H1 (cell line): ENCODE measurements at regions not wholly inside any gene's neighbourhood (a gene's known extent, or its start where the extent isn't known, plus 50 kb on each side); places are given as distances from the start of the nearest gene placed in this dataset.

ENCODE experiments used
- CTCF ChIA-PET: fragments of 300-600 bp; sonication (Branson Sonifier 250); formaldehyde crosslinking; loops from one replicate; lab custom pipeline; 2021; ENCODE audit not compliant: partially characterized antibody; lab: Charles Lee
- POLR2A ChIA-PET: fragments of 300-600 bp; sonication (Branson Sonifier 250); formaldehyde crosslinking; loops from one replicate; lab custom pipeline; 2021; ENCODE audit warnings: inconsistent platforms; ENCODE audit not compliant: partially characterized antibody; lab: Charles Lee
- DNase-seq, 2 experiments: peaks; one replicate each; pipeline versions ENCODE4 v3.0.0 to v3.0.0-alpha.2; 2010 to 2022; ENCODE audit warnings: low spot score in 2 of 2, low read depth in 1 of 2, mixed read lengths in 1 of 2
- FAIRE-seq: peaks from 2 replicates; lab custom pipeline; 2011; peaks lifted over from hg19 to GRCh38; lab: Jason Lieb, UNC
- H2AFZ ChIP-seq: 2 replicates; pipeline ENCODE4 v1.8.1; 2012; ENCODE audit warnings: low read length, inconsistent platforms
- H2AK5ac ChIP-seq: 2 replicates; pipeline ENCODE4 v1.6.1; 2013; ENCODE audit warnings: low read depth, low read length
- H2BK120ac ChIP-seq: replicated peaks from 2 replicates; pipeline ENCODE3; 2013; ENCODE audit warnings: low read depth, low read length, inconsistent platforms
- H2BK12ac ChIP-seq: 2 replicates; pipeline ENCODE4 v1.6.1; 2013; ENCODE audit warnings: low read depth, low read length
- H2BK15ac ChIP-seq: 2 replicates; pipeline ENCODE4 v1.6.1; 2013; ENCODE audit warnings: low read length
- H2BK20ac ChIP-seq: 2 replicates; pipeline ENCODE4 v1.6.1; 2013; ENCODE audit warnings: low read length
- H2BK5ac ChIP-seq: 2 replicates; pipeline ENCODE4 v1.6.1; 2013; ENCODE audit warnings: low read depth, low read length
- H3K14ac ChIP-seq: 2 replicates; pipeline ENCODE4 v1.6.1; 2013; ENCODE audit warnings: inconsistent platforms; ENCODE audit not compliant: insufficient read length
- H3K18ac ChIP-seq: 2 replicates; pipeline ENCODE4 v1.6.1; 2013; ENCODE audit warnings: low read length; ENCODE audit errors: extremely low read depth
- H3K23ac ChIP-seq: 2 replicates; pipeline ENCODE4 v1.6.1; 2013; ENCODE audit warnings: inconsistent platforms; ENCODE audit not compliant: insufficient read length
- H3K23me2 ChIP-seq: 2 replicates; pipeline ENCODE4 v1.6.1; 2013; ENCODE audit warnings: low read depth, low read length
- H3K27ac ChIP-seq: 2 replicates; pipeline ENCODE4 v1.6.1; 2011; ENCODE audit warnings: low read depth, low read length, inconsistent platforms
- H3K27me3 ChIP-seq, 4 experiments: replicated peaks in 1 of 4; 1 replicate in 1 of 4; 2 replicates in 3 of 4; pipeline versions ENCODE4 v1.6.1 to v1.8.1; 2011 to 2013; ENCODE audit warnings: low read length in 3 of 4, mild to moderate bottlenecking in 3 of 4, inconsistent platforms in 2 of 4, mixed read lengths in 2 of 4, moderate library complexity in 1 of 4; ENCODE audit not compliant: control insufficient read depth in 3 of 4, insufficient read depth in 3 of 4; ENCODE audit errors: extremely low read depth in 1 of 4
- H3K36me3 ChIP-seq, 4 experiments: 2 replicates each; pipeline versions ENCODE4 v1.6.1 to v1.8.1; 2011 to 2013; ENCODE audit warnings: mild to moderate bottlenecking in 4 of 4, low read length in 3 of 4, moderate library complexity in 2 of 4, control low read depth in 1 of 4, inconsistent platforms in 1 of 4; ENCODE audit not compliant: insufficient read depth in 4 of 4, control insufficient read depth in 2 of 4
- H3K4ac ChIP-seq: replicated peaks from 2 replicates; pipeline ENCODE3; 2013; ENCODE audit warnings: low read length, low read depth, mixed read lengths, inconsistent platforms; ENCODE audit not compliant: insufficient read length
- H3K4me1 ChIP-seq, 4 experiments: replicated peaks in 1 of 4; 1 replicate in 1 of 4; 2 replicates in 3 of 4; pipeline versions ENCODE4 v1.6.1 to v1.8.1; 2011 to 2013; ENCODE audit warnings: low read length in 3 of 4, inconsistent platforms in 2 of 4, mixed read lengths in 1 of 4; ENCODE audit not compliant: insufficient read depth in 4 of 4, control insufficient read depth in 3 of 4
- H3K4me2 ChIP-seq, 2 experiments: 2 replicates each; pipeline versions ENCODE4 v1.6.1 to v1.8.1; 2011 to 2013; ENCODE audit warnings: low read depth in 2 of 2, low read length in 2 of 2, control low read depth in 1 of 2, inconsistent platforms in 1 of 2, mild to moderate bottlenecking in 1 of 2; ENCODE audit not compliant: insufficient read depth in 1 of 2
- H3K4me3 ChIP-seq, 4 experiments: fragments of 200-600, 300-600 bp in 1 of 4; sonication (generic), shearing (Covaris generic), sonication (Bioruptor Twin) in 1 of 4; 2 replicates each; pipeline versions ENCODE4 v1.5.1 to v1.8.1; 2011 to 2016; ENCODE audit warnings: low read length in 4 of 4, low read depth in 3 of 4, control low read depth in 2 of 4, inconsistent platforms in 2 of 4, mild to moderate bottlenecking in 2 of 4, mixed read lengths in 1 of 4, moderate library complexity in 1 of 4; ENCODE audit not compliant: insufficient read depth in 2 of 4; ENCODE audit errors: extremely low read depth in 1 of 4
- H3K56ac ChIP-seq: replicated peaks from 2 replicates; pipeline ENCODE3; 2013; ENCODE audit warnings: low read depth, mild to moderate bottlenecking, mixed read lengths, low read length, inconsistent platforms; ENCODE audit not compliant: insufficient read length
- H3K79me1 ChIP-seq: 2 replicates; pipeline ENCODE4 v1.6.1; 2013; ENCODE audit warnings: low read depth, low read length, control low read depth
- H3K79me2 ChIP-seq, 2 experiments: 2 replicates each; pipeline versions ENCODE4 v1.6.1 to v1.8.1; 2012 to 2013; ENCODE audit warnings: low read length in 2 of 2, mild to moderate bottlenecking in 2 of 2, inconsistent platforms in 1 of 2; ENCODE audit not compliant: insufficient read depth in 2 of 2, control insufficient read depth in 1 of 2
- H3K9ac ChIP-seq, 4 experiments: replicated peaks in 1 of 4; 1 replicate in 1 of 4; 2 replicates in 3 of 4; pipeline versions ENCODE4 v1.6.1 to v1.8.1; 2011 to 2013; ENCODE audit warnings: low read depth in 3 of 4, low read length in 3 of 4, control low read depth in 2 of 4, mild to moderate bottlenecking in 2 of 4, moderate library complexity in 2 of 4, inconsistent platforms in 1 of 4; ENCODE audit errors: extremely low read depth in 1 of 4
- H3K9me3 ChIP-seq, 2 experiments: 2 replicates each; pipeline versions ENCODE4 v1.6.1 to v1.8.1; 2012 to 2013; ENCODE audit warnings: mild to moderate bottlenecking in 2 of 2, moderate library complexity in 2 of 2, control low read depth in 1 of 2, inconsistent platforms in 1 of 2, low read depth in 1 of 2, low read length in 1 of 2, mixed read lengths in 1 of 2; ENCODE audit not compliant: insufficient read depth in 2 of 2
- H4K20me1 ChIP-seq, 2 experiments: replicated peaks in 1 of 2; 2 replicates each; pipeline versions ENCODE3 to v1.8.1; 2011 to 2013; ENCODE audit warnings: inconsistent platforms in 2 of 2, low read length in 2 of 2, mild to moderate bottlenecking in 1 of 2; ENCODE audit not compliant: insufficient read depth in 2 of 2, control insufficient read depth in 1 of 2
- H4K5ac ChIP-seq: 2 replicates; pipeline ENCODE4 v1.6.1; 2013; ENCODE audit warnings: low read length, low read depth, mixed read lengths, inconsistent platforms; ENCODE audit not compliant: insufficient read length
- H4K8ac ChIP-seq: 2 replicates; pipeline ENCODE4 v1.8.0; 2013; ENCODE audit warnings: mild to moderate bottlenecking, moderate library complexity, low read length, inconsistent platforms; ENCODE audit not compliant: insufficient read depth; ENCODE audit errors: extremely low read depth
- H4K91ac ChIP-seq: replicated peaks from 2 replicates; pipeline ENCODE3; 2013; ENCODE audit warnings: low read length, mixed read lengths, inconsistent platforms; ENCODE audit not compliant: insufficient read length
- JUN ChIP-seq: IDR thresholded peaks from 2 replicates; pipeline ENCODE4 v1.6.1; 2011; ENCODE audit warnings: low read depth, mild to moderate bottlenecking, improper control_type of control experiment, low read length
- RAD21 ChIP-seq, 2 experiments: IDR thresholded peaks in 1 of 2; conservative IDR thresholded peaks in 1 of 2; 2 replicates each; pipeline ENCODE4 v1.6.1; 2011; ENCODE audit warnings: low read depth in 2 of 2, low read length in 2 of 2, improper control_type of control experiment in 1 of 2, inconsistent platforms in 1 of 2, mild to moderate bottlenecking in 1 of 2, moderate library complexity in 1 of 2
- SP2 ChIP-seq: IDR thresholded peaks from 2 replicates; pipeline ENCODE4 v1.6.1; 2012; ENCODE audit warnings: mild to moderate bottlenecking, low read length, inconsistent platforms
- SP4 ChIP-seq: IDR thresholded peaks from 2 replicates; pipeline ENCODE4 v1.6.1; 2012; ENCODE audit warnings: low read length, inconsistent platforms
- SRF ChIP-seq: IDR thresholded peaks from 2 replicates; pipeline ENCODE4 v1.6.1; 2011; ENCODE audit warnings: mild to moderate bottlenecking, low read depth, low read length, moderate library complexity
- TBP ChIP-seq: IDR thresholded peaks from 2 replicates; pipeline ENCODE4 v1.6.1; 2011; ENCODE audit warnings: low read depth, low read length, improper control_type of control experiment
- WGBS, 2 experiments: shearing (Covaris generic) in 1 of 2; methylation state at CpG; one replicate each; pipeline versions ENCODE4 v1.1.6 to v1.1.7; 2013 to 2015; ENCODE audit warnings: low lambda C conversion rate in 2 of 2, mixed read lengths in 2 of 2, inconsistent platforms in 1 of 2, low coverage in 1 of 2, missing lambda C conversion rate in 1 of 2; ENCODE audit not compliant: insufficient replicate concordance in 2 of 2, insufficient coverage in 1 of 2, insufficient read length in 1 of 2; ENCODE audit errors: extremely low coverage in 1 of 2, missing lambda C conversion rate in 1 of 2; 5-methylcytosine and 5-hydroxymethylcytosine counted together
- TF ChIP-seq, protein P1 (sequence below): IDR thresholded peaks from 2 replicates; pipeline ENCODE4 v1.6.1; 2012; ENCODE audit warnings: inconsistent platforms
- TF ChIP-seq, protein P2 (sequence below), 3 experiments: IDR thresholded peaks; 1 replicate in 2 of 3; 2 replicates in 1 of 3; pipeline versions ENCODE4 v1.5.1 to v1.6.1; 2011; ENCODE audit warnings: low read length in 3 of 3, mild to moderate bottlenecking in 3 of 3, inconsistent platforms in 2 of 3, low read depth in 1 of 3, moderate library complexity in 1 of 3; ENCODE audit not compliant: insufficient read depth in 1 of 3; ENCODE audit errors: control extremely low read depth in 1 of 3

DNA sequence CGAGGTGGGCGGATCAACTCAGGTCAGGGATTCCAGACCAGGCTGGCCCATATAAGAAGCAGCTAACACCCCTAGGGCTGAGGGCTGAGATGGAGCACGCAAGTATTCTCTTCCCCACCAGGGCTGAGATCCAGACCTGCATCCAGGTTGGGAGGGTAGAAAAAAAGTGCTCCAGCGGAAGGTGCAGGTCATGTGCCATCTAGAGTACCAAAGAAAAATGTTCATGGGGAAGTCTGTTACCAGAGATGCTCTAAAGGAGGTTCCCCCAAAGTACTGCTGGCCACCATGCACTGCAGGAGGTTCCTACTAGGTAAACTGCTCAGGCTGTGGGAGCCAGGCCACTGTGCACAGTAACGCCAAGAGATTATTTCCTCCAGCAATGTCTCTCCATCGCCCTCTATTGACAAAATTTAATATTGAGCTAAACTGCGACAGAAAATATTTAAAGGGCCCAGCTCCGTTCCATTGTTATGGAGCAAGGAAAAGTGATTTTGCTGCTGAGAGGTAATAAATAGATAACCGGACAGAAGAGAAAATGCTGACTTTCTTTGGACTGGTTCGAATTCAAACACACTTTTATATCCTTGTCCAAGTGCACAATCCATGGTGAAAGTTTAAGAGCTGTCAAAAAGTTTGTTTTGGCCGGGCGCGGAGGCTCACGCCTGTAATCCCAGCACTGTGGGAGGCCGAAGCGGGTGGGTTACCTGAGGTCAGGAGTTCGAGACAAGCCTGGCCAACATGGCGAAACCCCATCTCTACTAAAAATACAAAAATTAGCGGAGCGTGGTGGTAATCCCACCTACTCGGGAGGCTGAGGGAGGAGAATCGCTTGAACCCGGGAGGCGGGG lies 159.9 kb downstream of the OR2B2 start:
- Histone ChIP-seq H2BK12ac (no peak overlapping the region), H2BK120ac (no peak overlapping the region), H4K20me1 (no peaks in the 10 kb centered on the region), H2AFZ (no peak overlapping the region), H4K91ac (no peak overlapping the region), H3K4me1 (peaks cover 0 to 6% (median 1%) of the 10 kb centered on the region in 4 experiments; a peak in 3 of 7 replicates), H3K79me2 (no peaks in the 10 kb centered on the region), H4K5ac (no peak overlapping the region), H3K14ac (no peak overlapping the region), H2BK15ac (no peak overlapping the region), H3K9me3 (no peaks in the 10 kb centered on the region), H3K27me3 (peaks cover 0 to 24% (median 10%) of the 10 kb centered on the region in 4 experiments; a peak in 6 of 7 replicates), H3K9ac (no peak overlapping the region), H3K4me3 (peak overlapping the region; percentile 84 to 100 (median 91)), H3K23ac (no peak overlapping the region), H3K4me2 (peak overlapping the region; percentile 63 to 67; a peak in 3 of 4 replicates), H3K4ac (no peak overlapping the region), H3K56ac (no peak overlapping the region), H4K8ac (no peak overlapping the region; the same call in 1 of the 2 replicates), H2AK5ac (no peak overlapping the region), H3K18ac (no peak overlapping the region), H3K36me3 (no peaks in the 10 kb centered on the region), H3K23me2 (peaks cover 2% of the 10 kb centered on the region), H2BK20ac (no peak overlapping the region), H3K79me1 (no peaks in the 10 kb centered on the region), H3K27ac (no peak overlapping the region), H2BK5ac (no peak overlapping the region)
- CTCF ChIA-PET, result interaction anchor here (0.5 to 12.4 kb wide), 43 partner anchors 9 to 603 kb away, joined by 3 to 102 read pairs (median 4); a partner anchor contains a TSS
- 14% methylated on average over 22 of the region's 24 CpGs; no CpG with 5 or more reads in 1 of the 2 experiments for WGBS, 2 experiments
- POLR2A ChIA-PET, result interaction anchor here (0.7 to 1.6 kb wide), 5 partner anchors 13 to 1467 kb away, joined by 3 to 8 read pairs (median 4); a partner anchor contains a TSS
- peak; percentile 69 for FAIRE-seq
- TF ChIP-seq RAD21 (IDR thresholded peaks at IDR 0.05 in 1 of 2, conservative IDR thresholded peaks at IDR 0.05 in 1 of 2; ENCODE audit: low read depth in 2 of 2, low read length in 2 of 2) (peak; percentile 61 to 68), SP4 (0 out of 2 replicates have a peak, but pooled peaks have one; percentile 19), SRF (no peak), SP2 (no peak), TBP (peak; percentile 38; the same call in 1 of the 2 replicates), JUN (no peak)
- TF ChIP-seq, protein P1, sequence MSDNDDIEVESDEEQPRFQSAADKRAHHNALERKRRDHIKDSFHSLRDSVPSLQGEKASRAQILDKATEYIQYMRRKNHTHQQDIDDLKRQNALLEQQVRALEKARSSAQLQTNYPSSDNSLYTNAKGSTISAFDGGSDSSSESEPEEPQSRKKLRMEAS, result no peak
- TF ChIP-seq, protein P2, sequence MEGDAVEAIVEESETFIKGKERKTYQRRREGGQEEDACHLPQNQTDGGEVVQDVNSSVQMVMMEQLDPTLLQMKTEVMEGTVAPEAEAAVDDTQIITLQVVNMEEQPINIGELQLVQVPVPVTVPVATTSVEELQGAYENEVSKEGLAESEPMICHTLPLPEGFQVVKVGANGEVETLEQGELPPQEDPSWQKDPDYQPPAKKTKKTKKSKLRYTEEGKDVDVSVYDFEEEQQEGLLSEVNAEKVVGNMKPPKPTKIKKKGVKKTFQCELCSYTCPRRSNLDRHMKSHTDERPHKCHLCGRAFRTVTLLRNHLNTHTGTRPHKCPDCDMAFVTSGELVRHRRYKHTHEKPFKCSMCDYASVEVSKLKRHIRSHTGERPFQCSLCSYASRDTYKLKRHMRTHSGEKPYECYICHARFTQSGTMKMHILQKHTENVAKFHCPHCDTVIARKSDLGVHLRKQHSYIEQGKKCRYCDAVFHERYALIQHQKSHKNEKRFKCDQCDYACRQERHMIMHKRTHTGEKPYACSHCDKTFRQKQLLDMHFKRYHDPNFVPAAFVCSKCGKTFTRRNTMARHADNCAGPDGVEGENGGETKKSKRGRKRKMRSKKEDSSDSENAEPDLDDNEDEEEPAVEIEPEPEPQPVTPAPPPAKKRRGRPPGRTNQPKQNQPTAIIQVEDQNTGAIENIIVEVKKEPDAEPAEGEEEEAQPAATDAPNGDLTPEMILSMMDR (IDR thresholded peaks at IDR 0.05; ENCODE audit: control extremely low read depth in 1 of 3, insufficient read depth in 1 of 3, low read depth in 1 of 3, low read length in 3 of 3), result peak; percentile 11 to 62 (median 47); a peak in 3 of 4 replicates
- DNase-seq, result peak in 1 of 2 experiments; percentile 73
